Kidney epithelial cell (primary cell): ENCODE measurements at regions not wholly inside any gene's neighbourhood (a gene's known extent, or its start where the extent isn't known, plus 50 kb on each side); places are given as distances from the start of the nearest gene placed in this dataset.

Source experiments
- DNase-seq: peaks from one replicate; pipeline ENCODE4 v3.0.0-alpha.2; 2010; ENCODE audit warnings: low read depth
- H3K27me3 ChIP-seq: 2 replicates; pipeline ENCODE4 v1.6.0; 2011; ENCODE audit warnings: low read length; ENCODE audit not compliant: control insufficient read depth, insufficient read depth
- H3K36me3 ChIP-seq: 2 replicates; pipeline ENCODE4 v1.5.1; 2011; ENCODE audit warnings: low read length; ENCODE audit not compliant: control insufficient read depth, insufficient read depth
- H3K4me3 ChIP-seq: 2 replicates; pipeline ENCODE4 v1.5.1; 2011; ENCODE audit warnings: low read depth, mild to moderate bottlenecking, control low read depth, low read length
- TF ChIP-seq, protein P1 (sequence below): IDR thresholded peaks from 2 replicates; pipeline ENCODE4 v1.5.1; 2011; ENCODE audit warnings: mild to moderate bottlenecking, moderate library complexity, low read length, control low read depth, inconsistent platforms; ENCODE audit not compliant: insufficient read depth, poor library complexity, severe bottlenecking

DNA sequence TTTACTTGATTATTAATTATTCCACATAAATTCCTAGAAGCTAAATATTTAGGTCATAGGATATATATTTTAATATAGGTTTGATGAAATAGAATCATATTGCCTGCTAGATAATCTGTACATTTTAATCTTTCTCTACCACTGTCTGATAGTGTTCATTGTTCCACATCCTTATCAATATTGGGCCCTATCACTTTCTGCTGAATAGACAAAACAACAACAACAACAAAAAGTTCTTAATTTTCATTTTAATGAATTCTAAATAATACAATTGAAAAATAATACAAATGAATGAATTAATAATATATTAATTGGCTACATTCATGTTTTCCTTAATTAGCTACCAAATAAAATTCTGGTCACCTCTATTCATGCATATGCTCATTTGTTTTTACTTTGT lies 1437.2 kb downstream of the LRFN5 start:
- TF ChIP-seq, protein P1, sequence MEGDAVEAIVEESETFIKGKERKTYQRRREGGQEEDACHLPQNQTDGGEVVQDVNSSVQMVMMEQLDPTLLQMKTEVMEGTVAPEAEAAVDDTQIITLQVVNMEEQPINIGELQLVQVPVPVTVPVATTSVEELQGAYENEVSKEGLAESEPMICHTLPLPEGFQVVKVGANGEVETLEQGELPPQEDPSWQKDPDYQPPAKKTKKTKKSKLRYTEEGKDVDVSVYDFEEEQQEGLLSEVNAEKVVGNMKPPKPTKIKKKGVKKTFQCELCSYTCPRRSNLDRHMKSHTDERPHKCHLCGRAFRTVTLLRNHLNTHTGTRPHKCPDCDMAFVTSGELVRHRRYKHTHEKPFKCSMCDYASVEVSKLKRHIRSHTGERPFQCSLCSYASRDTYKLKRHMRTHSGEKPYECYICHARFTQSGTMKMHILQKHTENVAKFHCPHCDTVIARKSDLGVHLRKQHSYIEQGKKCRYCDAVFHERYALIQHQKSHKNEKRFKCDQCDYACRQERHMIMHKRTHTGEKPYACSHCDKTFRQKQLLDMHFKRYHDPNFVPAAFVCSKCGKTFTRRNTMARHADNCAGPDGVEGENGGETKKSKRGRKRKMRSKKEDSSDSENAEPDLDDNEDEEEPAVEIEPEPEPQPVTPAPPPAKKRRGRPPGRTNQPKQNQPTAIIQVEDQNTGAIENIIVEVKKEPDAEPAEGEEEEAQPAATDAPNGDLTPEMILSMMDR: no peak
- DNase-seq: no peak
- Histone ChIP-seq H3K36me3 (no peaks in the 10 kb centered on the region), H3K27me3 (no peaks in the 10 kb centered on the region), H3K4me3 (no peak overlapping the region)

DNA sequence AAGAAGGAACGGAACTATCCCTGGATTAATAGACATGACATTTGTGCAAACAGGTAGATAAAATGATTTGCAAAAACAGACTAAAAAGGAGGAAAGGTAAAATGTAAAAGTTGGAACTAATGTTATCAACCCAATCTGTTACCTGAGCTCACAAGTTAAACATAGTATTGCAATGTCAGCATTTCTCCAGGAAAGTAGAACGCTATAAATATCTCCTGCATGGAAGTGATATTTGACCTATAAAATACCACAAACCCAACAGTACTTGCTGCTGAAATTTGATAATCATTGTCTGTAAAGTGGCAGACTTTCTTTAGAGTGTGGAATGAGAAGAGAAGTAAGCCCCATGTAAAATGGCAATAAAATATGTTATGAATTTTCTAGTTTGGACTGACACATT lies 1435.7 kb downstream of the LRFN5 start:
- no peaks in the 10 kb centered on the region for H3K27me3 ChIP-seq
- no peak overlapping the region for H3K4me3 ChIP-seq
- DNase-seq: no peak
- H3K36me3 ChIP-seq: no peaks in the 10 kb centered on the region
- TF ChIP-seq, protein P1: no peak

DNA sequence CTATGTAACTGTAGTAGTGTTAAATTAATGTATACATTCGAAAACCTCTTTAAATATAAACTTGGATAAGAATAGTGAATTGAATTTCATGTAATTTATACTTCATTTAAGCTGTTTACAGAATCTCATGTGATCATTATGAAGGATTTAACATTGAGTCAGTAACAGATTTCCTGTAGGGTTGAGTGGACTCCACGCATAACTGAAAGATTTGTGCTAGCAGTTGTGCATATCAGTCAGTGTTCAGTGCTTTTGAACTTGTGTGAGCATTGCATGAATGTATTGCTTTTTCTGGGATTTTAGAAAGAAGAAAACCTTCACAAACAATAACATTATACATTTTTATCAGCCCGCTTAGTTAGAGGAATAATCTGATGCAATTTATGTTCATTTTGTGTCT lies 1435.3 kb downstream of the LRFN5 start:
- DNase-seq: no peak
- H3K27me3 ChIP-seq: no peaks in the 10 kb centered on the region
- TF ChIP-seq, protein P1: no peak
- H3K4me3 ChIP-seq: no peak overlapping the region
- no peaks in the 10 kb centered on the region for H3K36me3 ChIP-seq

DNA sequence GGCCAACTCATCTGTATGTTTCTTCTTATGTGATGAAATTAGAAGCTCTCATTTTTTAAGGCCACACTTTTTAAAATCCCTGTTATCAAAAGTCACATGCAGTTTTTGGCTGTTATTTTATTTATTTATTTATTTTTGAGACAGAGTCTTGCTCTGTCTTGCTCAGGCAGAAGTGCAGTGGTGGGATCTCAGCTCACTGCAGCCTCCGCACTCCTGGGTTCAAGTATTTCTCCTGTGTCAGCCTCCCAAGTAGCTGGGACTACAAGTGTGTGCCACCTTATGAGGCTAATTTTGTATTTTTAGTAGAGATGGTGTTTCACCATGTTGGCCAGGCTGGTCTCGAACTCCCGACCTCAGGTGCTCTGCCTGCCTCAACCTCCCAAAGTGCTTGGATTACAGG lies 1434.5 kb downstream of the LRFN5 start:
- Histone ChIP-seq H3K4me3 (no peak overlapping the region), H3K27me3 (no peaks in the 10 kb centered on the region), H3K36me3 (no peaks in the 10 kb centered on the region)
- TF ChIP-seq, protein P1: no peak
- DNase-seq: no peak

DNA sequence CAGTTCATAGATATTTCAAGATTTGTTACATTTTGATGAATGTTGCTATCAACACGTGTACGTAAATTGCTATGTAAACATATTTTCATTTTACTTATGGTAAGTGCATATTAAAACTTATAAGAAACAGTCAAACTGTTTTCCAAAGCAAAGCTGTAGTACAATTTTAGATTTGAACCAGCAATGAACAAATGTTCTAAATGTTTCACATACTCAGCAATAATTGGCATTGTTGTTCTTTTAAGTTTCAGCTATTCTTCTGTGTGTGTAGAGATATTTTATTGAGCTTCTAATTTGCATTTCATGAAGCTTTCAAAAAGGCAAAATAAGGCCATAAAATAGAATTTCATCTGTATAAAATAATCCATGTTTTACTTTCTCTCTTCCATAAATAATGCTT lies 1433.2 kb downstream of the LRFN5 start:
- Histone ChIP-seq H3K36me3 (no peaks in the 10 kb centered on the region), H3K27me3 (no peaks in the 10 kb centered on the region), H3K4me3 (no peak overlapping the region)
- TF ChIP-seq, protein P1: no peak
- no peak for DNase-seq

DNA sequence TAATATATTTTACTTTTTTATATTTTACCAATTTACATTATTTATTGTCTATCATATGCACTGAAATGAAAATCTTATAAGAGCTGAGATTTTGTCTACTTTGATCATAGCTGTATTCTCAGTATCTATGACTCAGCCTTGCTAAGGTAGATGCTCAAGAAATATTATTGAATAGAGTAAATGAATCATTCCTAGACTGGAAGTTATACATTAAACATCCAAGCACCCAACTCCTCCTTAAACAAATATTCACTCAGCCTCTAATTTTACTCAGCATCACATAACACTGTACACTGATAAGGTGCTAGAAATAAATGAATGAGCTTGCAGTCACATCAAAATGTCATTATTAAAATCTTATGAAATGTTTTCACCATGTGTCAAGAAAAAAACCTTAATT lies 1424.9 kb downstream of the LRFN5 start:
- Histone ChIP-seq H3K4me3 (no peak overlapping the region), H3K27me3 (no peaks in the 10 kb centered on the region), H3K36me3 (no peaks in the 10 kb centered on the region)
- peak; percentile 5 for DNase-seq
- TF ChIP-seq, protein P1: no peak
